GM18498 (cell line): ENCODE measurements at regions not wholly inside any gene's neighbourhood (a gene's known extent, or its start where the extent isn't known, plus 50 kb on each side); places are given as distances from the start of the nearest gene placed in this dataset.
"Not testable (repeated sequence)": the region's sequence is repeated elsewhere in the genome, so short reads cannot be mapped to it uniquely, and the experiment has no call there.

ENCODE experiments used
- ATAC-seq: cut with Tn5 transposase; IDR thresholded peaks from one replicate; pipeline ENCODE4 v1.9.1; 2021; ENCODE audit warnings: mild to moderate bottlenecking, moderate library complexity; ENCODE audit not compliant: unreplicated experiment

GRCh38 chr2:57119141-57119540 lies 927.5 kb upstream of the VRK2 start:
- no peak for ATAC-seq

DNA sequence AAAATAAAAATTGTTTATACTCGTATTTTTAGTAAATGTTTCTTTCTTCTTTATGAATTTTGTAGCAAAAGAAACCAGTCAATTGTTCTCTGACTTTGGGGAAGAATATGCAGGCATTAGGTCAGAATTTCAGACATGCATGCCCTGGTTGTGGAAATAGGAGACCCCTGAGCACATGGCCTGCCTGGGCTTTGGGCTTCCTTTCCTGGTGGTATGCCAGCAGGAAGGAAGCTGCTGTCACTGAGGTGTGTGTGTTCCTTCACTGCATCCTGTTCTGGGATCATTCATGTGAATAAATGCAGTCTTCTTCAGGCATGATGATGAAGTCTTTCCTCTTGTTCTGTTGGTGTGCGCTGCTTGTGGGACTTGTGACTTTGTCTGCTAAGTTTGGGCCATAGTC lies 920.2 kb upstream of the VRK2 start:
- ATAC-seq, result no peak

DNA sequence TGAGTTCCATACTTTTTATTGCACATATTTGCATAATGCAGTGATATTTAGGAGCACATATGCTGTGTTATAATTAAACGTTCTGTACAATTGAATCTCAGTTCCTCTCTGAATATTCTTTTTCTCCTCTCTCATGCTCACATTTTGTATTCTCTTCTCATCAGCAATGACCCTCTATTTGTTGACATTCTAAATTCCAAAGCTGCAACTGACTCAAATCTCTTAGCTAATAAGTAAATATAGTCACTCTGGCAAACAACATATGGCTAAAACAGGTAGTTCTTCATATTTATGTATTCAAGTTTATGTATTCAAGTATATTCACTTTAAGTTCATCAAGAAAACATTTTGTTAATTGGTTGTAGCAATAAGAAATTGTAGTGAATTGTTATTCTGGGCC lies 907.4 kb upstream of the VRK2 start:
- no peak for ATAC-seq

DNA sequence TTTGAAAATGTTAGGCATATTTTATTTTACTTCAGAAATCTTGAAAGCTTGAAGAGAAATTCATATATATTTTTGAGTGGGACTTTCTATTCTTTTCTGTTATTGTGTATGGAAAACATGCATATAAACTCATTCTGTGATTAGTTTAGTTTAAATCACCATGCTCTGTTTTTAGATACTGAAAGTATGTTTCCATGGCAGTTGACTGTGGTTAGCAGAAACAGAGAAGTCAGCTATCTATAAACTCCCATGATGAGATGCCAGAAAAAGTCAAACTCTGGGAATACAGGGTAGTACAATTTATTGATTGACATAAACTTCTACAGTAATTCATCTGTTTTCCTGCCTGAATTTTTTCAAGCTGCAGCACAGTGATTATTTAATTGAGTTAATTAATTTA lies 905.3 kb upstream of the VRK2 start:
- ATAC-seq, result no peak

DNA sequence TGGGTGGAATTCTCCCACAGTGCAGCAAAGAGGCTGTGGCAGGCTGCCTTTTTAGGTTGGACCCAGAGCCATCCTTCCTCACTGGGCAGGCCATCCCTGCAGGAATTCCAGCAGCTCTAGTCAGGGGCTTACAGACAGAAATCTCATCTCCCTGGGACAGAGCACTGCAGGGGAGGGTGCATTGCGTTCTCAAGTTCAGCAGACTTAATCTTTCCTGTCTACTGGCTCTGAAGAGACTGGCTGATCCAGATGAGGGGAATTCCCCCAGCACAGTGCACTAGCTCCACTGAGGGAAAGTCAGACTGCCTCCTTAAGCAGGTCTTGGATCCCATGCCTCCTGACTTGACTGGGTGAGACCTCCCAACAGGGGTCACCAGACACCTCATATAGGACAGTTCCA lies 899.7 kb upstream of the VRK2 start:
- no peak for ATAC-seq

DNA sequence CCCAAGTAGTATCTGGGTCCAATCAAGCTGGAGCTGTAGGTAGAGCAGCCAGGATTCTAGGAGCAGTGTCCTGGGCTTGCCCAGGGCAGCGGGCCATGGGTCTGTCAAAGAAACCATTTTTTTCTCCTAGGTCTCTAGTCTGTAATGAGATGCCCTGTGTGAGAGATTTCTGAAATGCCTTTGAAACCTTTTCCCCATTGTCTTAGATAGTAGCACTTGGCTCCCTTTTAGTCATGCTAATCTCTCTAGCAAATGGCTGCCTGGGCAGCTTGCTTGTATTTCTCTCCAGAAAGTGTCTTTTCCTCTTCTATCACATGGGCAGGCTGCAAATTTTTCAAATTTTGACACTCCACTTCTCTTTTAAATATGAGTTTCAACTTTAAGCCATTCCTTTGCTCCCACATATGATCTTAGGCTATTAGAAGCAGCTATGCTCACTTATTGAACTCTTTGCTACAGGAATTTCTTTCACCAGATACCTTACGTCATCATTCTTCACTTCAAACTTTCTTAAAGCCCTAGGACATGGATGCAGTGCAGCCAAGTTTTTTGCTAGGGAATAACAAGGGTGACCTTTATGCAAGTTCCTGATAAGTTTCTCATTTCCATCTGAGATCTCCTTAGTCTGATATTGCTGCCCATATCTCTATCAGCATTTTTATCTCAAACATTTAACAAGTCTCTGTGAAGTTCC lies 890.2 kb upstream of the VRK2 start:
- no peak for ATAC-seq

DNA sequence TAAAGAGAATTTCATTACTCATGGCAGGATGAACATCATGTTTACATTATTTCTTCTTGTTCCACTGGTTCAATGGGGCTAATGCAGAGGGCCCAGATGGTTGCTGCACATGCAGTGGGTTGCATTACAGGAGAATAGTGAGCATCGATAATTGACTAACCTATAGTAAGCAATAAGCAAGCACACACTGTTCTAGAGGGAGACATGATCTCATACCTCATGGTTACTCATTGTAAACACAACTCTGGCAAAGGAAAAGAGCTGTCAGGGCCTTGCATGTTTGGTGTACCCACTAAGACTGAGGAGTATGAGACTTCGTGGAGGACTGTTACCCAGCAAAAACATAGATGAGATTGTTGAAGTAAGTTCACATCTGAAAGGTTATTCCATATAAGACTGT lies 885.6 kb upstream of the VRK2 start:
- no peak for ATAC-seq

DNA sequence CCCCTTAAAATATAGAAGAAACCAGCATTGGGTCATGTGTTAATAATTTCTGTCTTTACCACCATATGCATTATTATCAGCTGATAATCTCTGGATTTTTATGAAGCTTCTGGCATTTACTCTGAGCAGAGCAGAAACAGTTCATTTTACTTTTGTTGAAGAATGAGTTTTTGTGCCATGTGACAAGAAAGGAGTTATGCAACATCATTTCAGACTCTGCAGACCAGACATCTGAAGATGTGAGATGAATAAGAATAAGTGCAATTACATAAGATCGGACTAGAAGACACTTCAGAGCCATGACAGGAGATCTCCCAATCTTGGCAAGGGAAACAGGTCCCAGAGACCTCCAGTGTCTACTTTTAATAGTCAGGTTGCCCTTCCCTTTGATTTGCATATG lies 869.4 kb upstream of the VRK2 start:
- ATAC-seq, result no peak

DNA sequence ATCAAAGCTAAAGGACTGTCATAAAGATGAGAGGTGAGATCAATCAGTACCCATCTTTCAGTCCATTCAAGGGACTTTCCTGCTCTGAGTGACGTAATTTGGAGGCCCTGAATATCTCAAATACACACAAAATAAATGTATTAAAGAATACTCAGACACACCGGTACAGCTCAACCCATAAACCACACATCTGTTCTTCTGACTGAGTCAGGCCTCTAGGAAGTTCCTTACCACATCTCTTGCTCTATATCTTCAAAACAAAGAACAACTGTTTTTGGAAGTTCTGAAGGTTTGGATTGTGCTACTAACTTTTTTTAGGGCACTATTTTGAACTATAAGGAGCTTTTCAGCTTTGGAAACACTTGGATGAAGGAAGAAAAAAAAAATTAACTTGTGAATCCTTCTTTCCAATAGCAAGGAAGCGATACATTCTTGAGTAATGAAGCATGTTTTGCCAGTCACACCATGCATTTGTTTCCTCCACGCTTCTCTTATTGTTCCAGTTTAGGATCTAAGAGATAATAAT lies 866.5 kb upstream of the VRK2 start:
- no peak for ATAC-seq

- ATAC-seq, result no peak
These were observed 865.9 kb upstream of the VRK2 start for GRCh38 chr2:57180678-57181077.

DNA sequence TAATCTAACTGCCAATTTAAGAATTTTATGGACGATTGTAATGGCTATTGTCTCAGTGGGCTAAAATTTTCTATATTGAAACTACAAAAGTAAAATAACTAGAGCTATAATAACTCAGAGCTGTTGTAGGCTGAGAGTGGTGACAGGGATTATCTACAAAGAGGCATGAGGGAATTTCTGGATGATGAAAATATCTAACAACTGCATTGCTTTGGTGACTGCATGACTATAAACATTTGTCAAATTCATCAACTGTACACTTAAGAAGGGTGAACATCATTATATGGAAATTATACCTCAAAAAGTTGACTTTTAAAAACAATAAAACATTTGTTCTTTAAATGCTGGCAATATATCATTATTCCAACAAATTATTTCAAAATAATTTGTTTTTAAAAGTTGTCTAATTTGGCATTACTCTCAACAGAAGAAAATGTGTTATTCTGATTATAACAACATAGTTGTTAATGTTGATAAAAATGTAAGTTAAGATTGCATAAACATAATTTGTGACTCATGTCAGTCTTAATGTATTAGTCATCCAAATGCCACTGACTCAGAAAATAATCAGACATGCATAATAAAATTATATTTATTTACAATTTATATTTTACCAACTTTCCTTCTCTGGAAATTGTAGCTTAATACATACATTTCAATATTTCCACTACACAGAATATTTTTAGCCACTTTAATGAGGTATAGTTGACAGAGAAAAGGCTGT lies 865.1 kb upstream of the VRK2 start:
- no peak for ATAC-seq

DNA sequence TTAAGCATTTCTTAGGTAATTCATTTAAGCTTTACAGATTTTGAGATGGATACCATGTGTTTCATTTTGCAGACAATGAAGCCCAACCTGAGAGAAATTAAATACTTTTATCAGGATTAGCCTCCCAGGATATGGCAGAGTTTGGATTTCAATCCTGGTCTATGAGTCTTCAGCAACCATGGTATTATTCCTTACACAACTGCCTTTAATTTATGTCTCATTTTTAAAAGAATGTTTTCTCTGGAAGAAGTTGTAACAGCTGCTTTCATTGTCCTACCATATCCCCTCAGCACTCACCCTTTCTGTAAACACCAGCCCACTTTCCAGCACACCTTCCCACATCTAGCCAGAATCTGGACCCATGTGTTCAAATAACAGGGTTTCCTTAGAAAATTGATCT lies 863.7 kb upstream of the VRK2 start:
- ATAC-seq, result no peak

- ATAC-seq, result no peak
These were observed 861.0 kb upstream of the VRK2 start for GRCh38 chr2:57185568-57185967.

DNA sequence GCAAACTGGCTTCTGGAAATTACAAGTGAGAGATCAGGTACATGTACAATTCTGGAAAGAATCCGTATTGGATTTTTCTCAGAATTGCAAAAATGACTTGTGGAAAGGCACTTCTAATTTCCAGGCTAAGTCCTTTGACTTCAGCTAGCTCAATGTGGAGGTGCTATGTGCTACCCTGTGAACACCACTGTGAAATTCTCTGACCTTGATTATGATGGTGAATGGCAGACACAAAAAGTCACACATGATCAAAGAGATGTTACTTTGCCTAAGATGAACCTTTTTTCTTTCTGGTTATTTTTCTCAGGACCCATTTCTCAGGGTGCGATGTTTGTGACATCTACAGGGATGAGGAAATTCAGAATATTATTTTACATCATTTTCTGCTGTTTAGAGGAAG lies 856.6 kb upstream of the VRK2 start:
- ATAC-seq, result no peak

DNA sequence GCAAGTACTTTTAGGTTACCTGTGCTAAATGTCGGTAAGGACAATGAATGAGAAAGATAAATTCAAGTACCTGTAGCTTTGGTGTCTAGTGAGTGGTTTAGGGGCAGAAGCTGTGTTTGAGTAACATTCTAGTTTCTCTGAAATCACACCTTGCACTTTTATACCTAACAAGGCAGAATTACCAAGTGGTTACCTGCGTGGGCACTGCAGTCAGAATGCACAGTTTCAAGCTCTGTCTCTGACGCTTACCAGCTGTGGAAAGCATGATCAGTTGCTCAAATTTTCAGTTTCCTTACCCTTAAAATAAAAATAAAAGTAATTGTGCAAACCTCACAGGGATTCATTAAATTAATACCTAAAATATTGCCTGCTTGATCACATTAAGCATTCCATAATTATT lies 846.9 kb upstream of the VRK2 start:
- ATAC-seq, result no peak

DNA sequence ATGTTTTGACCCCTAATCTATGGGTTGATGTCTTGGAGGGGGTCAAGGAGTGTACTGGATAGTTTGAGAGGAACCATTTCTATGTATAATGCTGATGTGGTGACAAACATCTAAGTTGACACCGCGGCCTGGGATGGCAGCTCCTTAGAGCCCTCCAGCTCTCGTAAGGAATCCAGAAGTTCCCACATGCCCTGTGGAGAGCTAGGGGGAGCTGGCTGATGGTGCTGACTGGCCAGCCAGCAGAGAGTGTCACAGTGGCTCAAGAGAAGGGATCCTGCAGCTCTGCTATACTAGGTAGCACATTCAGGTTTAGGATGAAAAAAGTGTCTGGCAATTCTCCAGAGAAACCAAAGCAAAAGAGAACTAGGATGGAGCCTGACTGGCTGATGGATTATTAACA lies 842.2 kb upstream of the VRK2 start:
- ATAC-seq, result no peak

GRCh38 chr2:57205241-57205640 lies 841.4 kb upstream of the VRK2 start:
- ATAC-seq, result no peak

GRCh38 chr2:57207191-57207590 lies 839.4 kb upstream of the VRK2 start:
- no peak for ATAC-seq

DNA sequence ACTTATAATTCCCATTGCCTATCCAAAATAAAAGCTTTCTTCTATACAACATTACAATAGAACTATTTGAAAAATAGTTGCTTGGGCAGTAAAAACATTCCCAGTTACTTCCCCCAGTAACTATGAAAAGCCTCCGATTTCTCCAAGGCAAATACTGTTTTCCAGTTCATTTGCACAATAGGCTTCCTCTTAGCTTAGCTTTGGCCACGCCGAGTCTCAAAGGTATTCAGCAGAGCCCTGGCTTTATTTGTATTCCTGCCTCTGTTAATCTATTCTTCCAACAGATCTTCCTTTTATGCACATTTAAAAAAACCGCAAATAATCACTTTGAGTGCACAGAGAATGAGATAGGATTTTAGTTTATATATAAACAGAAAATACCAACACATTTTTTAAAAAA lies 836.8 kb upstream of the VRK2 start:
- ATAC-seq, result no peak

DNA sequence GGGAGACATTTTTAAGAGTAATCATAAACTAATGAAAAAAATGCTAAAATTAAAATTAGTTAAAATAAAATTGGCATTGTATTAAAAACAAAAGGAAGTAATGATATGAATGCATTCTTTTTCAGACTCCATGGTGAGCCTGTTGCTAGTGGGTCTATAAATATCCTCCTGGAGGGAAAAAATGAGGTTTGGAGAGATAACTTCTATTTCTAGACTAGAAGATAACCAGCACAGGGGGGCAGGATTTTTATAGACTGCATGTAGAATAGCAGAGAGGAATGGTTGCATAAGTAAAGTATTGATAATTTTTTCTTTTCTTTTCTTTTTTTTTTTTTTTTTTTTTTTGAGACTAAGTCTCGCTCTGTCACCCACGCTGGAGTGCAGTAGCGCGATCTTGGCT lies 835.8 kb upstream of the VRK2 start:
- no peak for ATAC-seq

GRCh38 chr2:57217013-57217412 lies 829.6 kb upstream of the VRK2 start:
- ATAC-seq, result no peak

GRCh38 chr2:57218206-57218605 lies 828.4 kb upstream of the VRK2 start:
- no peak for ATAC-seq

DNA sequence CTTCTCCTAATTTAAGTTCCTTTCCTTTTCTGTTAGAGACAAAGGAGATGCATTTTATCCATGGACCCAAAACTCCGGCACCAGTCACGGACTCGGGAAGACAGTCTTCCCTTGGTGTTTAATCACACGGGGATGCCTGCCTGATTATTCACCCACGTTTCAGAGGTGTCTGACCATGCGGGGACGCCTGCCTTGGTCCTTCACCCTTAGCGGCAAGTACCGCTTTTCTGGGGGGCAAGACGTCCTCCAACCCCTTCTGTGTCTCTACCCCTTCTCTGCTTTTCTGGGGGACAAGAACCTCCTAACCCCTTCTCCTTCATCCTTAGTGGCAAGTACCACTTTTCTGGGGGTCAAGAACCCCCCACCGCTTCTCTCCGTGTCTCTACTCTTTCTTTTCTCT lies 816.9 kb upstream of the VRK2 start:
- not testable (repeated sequence) for ATAC-seq
